ENCODE measurements at regions not wholly inside any gene's neighbourhood (a gene's known extent, or its start where the extent isn't known, plus 50 kb on each side); places are given as distances from the start of the nearest gene placed in this dataset.

- no peak for DNase-seq (ENCODE audit: low read depth in 2 of 2)
Observed at GRCh38 chr9:94159069-94159939, 75.0 kb downstream of the PTPDC1 start.

GRCh38 chr9:94160594-94161501 lies 76.6 kb downstream of the PTPDC1 start:
- no peak for DNase-seq (ENCODE audit: low read depth in 2 of 2)

DNA sequence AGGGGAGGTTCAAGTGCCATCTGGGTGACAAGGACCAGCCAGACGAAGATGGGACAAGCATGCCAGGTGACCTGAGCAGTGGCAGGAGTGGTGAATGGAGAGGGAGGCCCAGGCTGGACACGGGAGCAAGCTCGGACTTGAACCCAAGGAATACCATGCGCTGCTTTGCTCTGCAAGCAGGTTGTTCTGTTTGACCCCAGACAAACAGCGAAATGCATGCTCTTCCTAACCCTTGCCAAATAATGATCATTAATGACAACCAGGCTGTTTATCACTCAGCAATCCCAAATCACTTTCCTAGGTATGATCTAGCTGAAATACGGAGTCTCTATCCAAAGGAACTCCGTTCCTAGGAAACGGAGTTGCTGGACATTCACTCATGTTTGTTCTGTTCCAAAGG lies 77.4 kb downstream of the PTPDC1 start:
- no peak for DNase-seq (ENCODE audit: low read depth in 2 of 2)

DNA sequence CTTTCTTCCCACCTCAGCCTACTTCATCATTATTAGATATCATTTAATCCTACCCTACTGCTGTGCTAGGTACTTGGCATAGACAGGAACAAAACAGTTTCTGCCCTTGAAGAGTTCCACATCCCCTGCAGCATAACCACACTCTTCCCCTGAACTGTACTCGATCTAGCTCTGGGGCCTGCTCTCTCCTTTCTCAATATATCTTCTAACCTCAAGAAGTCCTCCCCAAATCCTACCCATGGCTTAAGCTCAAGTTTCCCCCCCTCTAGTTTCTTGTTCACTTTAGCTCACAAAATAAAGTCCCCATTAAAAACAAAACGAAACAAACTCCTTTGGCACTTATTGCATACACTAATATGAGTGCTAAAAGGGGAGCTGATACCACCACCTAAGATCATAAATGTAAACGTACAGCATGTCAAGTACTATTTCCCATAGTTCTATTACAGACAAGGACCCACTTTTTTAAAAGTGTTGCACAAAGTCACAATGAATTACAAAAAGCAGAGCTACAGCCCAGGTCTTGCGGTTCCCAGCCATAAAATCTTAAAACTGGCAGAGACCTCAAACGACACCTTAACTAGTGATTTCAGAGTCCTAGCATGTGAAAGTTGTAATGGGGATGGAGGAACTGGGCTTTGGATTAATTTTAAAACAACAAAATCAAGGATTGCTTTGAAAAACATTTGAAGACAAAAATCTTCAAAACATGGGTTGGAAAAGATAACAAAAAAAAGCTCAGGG lies 80.7 kb downstream of the PTPDC1 start:
- DNase-seq (ENCODE audit: low read depth in 2 of 2) = no peak

DNA sequence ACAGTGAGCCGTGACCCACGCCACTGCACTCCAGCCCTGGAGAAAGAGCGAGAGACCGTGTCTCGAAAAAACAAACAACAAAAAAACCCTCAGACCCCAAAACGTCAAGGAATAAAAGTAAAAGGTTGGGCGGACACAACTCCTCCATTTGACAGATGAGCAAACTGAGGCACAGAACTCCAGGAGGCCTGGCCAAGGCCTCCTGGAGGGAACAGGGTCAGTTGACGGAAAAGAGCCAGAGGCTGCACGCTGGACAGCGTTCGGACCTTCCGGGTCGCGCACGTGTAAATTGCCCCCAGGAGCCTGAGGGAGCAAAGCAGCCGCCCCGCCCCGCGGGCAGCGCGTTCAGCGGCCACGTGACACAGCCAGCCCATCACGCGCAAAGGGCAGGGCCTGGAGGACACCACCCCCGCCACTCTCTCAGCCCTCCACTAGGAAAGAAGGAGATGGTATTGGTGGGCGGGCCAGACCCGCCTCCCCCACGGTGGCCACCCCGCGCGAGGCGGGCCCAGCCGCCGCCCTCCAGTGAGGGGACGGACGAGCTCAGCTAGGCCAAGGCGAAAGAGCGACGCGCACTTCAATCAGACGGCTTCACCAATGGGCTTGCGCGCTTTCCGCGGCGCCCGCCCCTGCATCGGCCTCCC lies 81.5 kb downstream of the PTPDC1 start:
- peak; percentile 95 to 98 for DNase-seq (ENCODE audit: low read depth in 2 of 2)

GRCh38 chr9:94166236-94166975 lies 82.1 kb downstream of the PTPDC1 start:
- DNase-seq (ENCODE audit: low read depth in 2 of 2) = peak; percentile 92 to 93

DNA sequence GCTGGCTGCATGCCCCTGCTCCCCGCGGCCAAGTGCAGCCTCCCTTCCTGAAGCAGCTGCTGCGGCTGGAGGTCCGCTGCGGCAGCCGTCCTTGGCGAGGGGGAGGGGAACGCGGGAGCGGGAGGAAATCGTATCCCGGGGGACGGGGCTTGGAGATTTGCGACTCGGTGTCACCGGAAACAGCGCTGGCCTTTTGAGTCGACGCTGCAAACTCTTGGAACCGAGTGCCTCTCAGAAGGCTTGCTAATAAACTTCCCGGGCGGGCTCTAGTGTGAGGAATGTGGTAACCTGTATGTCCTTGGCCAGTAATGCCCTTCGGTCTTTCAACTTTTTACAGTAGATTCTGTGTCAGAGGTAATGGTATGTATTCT lies 82.7 kb downstream of the PTPDC1 start:
- no peak for DNase-seq (ENCODE audit: low read depth in 2 of 2)

DNA sequence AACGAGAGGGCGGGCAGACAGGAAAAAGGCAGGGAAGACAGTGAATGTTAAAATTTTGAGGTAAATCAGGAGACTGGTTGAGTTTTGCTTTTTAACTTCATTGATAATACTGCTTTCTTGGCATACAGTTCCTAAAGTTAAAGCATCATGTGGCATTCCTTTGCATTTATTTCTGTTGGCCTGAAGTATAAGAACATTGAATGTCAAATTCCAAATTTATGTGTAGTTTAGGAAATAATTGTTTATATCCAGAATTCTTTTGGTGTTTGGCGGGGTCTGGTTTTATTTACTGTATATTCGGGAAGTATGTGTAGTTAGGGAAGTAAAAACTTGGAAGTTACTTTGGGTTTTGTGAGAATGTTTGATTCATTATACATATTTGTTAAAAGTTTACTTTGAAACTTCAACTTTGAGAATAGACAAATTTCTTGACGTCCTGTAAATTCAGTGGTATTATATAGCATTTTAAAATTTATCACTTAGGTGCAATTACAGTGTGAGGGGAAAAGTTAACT lies 83.2 kb downstream of the PTPDC1 start:
- no peak for DNase-seq (ENCODE audit: low read depth in 2 of 2)

GRCh38 chr9:94168203-94169000 lies 84.1 kb downstream of the PTPDC1 start:
- no peak for DNase-seq (ENCODE audit: low read depth in 2 of 2)

- DNase-seq (ENCODE audit: low read depth in 2 of 2) = no peak
Observed at GRCh38 chr9:94169968-94170367, 85.7 kb downstream of the PTPDC1 start.

GRCh38 chr9:94173632-94174031 lies 85.5 kb upstream of the ZNF169 start:
- DNase-seq (ENCODE audit: low read depth in 2 of 2) = no peak

DNA sequence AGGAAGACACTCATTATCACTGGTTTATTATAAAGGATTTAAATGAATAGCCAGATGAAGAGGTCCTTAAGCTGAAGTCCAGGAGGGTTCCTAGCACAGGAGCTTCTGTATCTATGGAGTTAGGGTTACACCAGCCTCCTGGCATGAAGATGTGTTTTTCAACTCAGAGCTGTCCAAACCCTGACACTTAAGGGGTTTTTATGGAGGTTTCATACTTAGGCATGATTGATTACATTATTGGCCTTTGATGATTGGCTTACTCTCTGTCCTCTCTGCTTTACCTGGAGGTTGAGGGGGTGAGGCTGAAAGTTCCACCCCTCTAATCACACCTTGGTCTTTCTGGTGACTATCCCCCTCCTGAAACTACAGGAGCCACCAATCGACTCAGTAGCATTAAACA lies 84.9 kb upstream of the ZNF169 start:
- DNase-seq (ENCODE audit: low read depth in 2 of 2) = no peak

DNA sequence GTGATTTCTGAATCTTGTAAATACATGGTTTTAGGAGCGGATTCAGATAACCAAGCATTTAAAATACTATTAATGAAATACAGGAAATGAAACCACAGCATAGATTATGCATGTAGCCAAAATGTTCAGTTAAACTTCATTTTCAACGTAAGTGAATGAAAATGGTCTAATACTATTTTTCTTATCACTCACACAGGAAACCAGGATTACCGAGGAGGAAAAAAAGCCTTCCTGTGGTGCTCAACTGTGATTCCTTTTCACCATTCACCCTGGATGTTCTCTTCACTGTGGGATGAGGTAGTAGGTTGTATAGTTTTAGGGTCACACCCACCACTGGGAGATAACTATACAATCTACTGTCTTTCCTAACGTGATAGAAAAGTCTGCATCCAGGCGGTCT lies 83.4 kb upstream of the ZNF169 start:
- DNase-seq (ENCODE audit: low read depth in 2 of 2) = no peak

DNA sequence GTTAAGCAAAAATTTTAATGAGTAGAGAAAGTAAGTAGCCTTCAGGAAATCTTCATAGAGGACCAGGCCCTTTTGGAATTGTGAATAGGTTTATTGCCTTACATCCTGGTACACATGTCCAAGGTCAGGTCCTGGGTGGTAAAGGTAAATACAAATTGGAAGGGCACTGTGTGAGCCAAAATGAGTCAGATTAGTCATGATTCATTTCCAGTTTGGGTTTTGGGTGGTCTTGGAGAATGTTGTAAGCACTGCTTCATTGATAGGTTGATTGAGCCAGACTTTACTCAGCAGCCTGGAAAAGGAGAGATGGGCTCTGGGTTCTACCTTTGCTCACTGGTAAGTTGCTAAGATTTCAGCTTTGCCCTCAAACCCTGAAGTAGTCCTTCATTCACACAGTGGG lies 82.5 kb upstream of the ZNF169 start:
- DNase-seq (ENCODE audit: low read depth in 2 of 2) = no peak

- no peak for DNase-seq (ENCODE audit: low read depth in 2 of 2)
Observed at GRCh38 chr9:94178927-94179326, 80.2 kb upstream of the ZNF169 start.

GRCh38 chr9:94181408-94182181 lies 77.5 kb upstream of the ZNF169 start:
- DNase-seq (ENCODE audit: low read depth in 2 of 2) = no peak

DNA sequence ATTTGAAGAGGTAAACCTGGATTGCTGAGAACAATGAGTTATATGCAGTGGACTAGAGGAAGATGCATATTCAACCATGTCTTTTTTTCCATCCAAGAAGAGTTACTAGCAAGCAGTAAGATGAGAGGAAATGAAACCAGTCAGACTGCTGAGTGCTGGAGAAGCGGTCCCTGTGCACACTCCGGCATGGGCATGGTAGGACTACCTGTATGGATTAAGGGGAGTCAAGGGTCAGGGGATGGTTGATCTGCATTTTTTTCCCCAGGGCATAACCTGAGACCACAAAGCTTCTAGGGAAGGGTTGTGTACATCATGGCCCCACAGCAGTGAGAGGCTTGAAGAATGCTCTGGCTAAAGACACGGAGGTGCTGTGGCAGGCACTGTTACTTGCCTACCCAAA lies 76.6 kb upstream of the ZNF169 start:
- DNase-seq (ENCODE audit: low read depth in 2 of 2) = no peak

- no peak for DNase-seq (ENCODE audit: low read depth in 2 of 2)
Observed at GRCh38 chr9:94183240-94183999, 75.7 kb upstream of the ZNF169 start.

Measured in stimulated activated CD8-positive, alpha-beta memory T cell treated with anti-CD3 and anti-CD28 coated beads, Interleukin-7, amount 100 ng/mL, for 4 hours (primary cell).